ENCODE measurements at regions not wholly inside any gene's neighbourhood (a gene's known extent, or its start where the extent isn't known, plus 50 kb on each side); places are given as distances from the start of the nearest gene placed in this dataset.

DNA sequence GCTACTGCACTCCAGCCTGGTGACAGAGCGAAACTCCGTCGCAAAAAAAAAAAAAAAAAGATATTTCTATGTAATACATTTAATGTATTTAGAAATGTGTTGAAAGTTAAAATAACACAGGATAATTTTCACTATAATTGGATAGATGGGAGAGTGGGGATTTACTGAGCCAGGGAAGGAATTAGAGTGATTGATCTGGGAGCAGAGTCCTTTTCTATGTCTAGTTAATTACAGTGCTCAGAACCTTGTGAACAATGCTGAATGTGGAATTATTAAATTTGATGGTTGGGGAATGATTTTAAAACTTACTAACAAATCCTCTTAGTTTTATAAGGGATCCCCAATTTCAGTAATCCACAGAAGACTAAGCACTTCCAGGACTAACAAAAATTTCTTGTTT lies 239.7 kb downstream of the CSNK1G3 start:
- TF ChIP-seq, protein P1, sequence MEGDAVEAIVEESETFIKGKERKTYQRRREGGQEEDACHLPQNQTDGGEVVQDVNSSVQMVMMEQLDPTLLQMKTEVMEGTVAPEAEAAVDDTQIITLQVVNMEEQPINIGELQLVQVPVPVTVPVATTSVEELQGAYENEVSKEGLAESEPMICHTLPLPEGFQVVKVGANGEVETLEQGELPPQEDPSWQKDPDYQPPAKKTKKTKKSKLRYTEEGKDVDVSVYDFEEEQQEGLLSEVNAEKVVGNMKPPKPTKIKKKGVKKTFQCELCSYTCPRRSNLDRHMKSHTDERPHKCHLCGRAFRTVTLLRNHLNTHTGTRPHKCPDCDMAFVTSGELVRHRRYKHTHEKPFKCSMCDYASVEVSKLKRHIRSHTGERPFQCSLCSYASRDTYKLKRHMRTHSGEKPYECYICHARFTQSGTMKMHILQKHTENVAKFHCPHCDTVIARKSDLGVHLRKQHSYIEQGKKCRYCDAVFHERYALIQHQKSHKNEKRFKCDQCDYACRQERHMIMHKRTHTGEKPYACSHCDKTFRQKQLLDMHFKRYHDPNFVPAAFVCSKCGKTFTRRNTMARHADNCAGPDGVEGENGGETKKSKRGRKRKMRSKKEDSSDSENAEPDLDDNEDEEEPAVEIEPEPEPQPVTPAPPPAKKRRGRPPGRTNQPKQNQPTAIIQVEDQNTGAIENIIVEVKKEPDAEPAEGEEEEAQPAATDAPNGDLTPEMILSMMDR (conservative IDR thresholded peaks at IDR 0.05; ENCODE audit: low read depth, low read length): no peak
- DNase-seq (ENCODE audit: low read depth): no peak
- H3K4me3 ChIP-seq (ENCODE audit: low read depth, low read length): no peak overlapping the region

DNA sequence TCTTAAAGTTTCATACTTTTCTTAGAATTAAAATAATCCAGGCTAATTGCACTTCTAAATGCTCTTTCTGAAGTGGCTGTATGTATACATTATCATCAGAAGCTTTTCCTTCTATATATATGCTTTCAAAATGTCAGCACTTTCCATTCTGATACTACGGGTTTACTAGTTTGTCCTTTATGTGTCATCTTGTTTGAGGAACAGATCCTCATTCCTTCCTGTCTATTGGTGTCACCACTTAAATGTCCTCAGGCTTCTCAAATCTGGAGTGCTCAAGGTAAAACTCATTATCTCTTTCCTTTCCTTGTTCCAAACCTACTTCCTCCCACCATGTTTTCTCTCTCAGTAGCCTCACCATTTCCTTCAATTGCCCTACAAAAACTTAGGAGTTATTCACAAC lies 236.3 kb downstream of the CSNK1G3 start:
- no peak overlapping the region for H3K4me3 ChIP-seq (ENCODE audit: low read depth, low read length)
- TF ChIP-seq, protein P1 (conservative IDR thresholded peaks at IDR 0.05; ENCODE audit: low read depth, low read length): no peak
- no peak for DNase-seq (ENCODE audit: low read depth)

DNA sequence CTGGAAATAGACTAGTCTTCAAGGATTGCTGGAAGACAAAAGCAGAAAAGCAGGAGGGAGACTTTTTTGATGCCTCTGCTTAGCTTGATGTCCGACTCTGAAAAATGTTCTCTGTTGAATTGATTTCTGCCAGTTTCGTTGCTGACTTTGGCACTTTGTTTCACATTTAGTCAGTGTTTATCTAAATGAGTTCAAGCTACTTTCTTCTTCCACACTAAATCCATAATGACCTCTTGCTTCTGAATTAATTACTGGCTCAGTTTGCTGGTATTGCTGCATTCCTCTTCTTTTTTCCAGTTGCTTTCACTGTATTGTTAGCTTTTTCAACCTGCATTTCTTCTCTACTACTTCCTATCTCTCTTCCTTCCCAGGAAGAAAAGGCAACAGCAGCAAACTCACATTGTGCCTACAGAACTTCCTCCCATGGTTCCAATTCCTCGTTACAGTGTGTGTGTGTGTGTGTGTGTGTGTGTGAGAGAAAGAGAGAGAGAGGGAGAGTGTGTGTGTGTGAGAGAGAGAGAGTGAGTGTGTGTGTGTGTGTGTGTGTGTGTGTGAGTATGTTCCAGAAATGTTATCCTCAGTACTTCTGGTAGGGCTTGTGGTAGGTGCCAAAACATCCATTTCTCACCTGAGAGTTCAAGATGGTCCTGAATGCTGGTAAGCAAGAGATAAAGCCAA lies 234.8 kb downstream of the CSNK1G3 start:
- TF ChIP-seq, protein P1 (conservative IDR thresholded peaks at IDR 0.05; ENCODE audit: low read depth, low read length): no peak
- no peak overlapping the region for H3K4me3 ChIP-seq (ENCODE audit: low read depth, low read length)
- no peak for DNase-seq (ENCODE audit: low read depth)

DNA sequence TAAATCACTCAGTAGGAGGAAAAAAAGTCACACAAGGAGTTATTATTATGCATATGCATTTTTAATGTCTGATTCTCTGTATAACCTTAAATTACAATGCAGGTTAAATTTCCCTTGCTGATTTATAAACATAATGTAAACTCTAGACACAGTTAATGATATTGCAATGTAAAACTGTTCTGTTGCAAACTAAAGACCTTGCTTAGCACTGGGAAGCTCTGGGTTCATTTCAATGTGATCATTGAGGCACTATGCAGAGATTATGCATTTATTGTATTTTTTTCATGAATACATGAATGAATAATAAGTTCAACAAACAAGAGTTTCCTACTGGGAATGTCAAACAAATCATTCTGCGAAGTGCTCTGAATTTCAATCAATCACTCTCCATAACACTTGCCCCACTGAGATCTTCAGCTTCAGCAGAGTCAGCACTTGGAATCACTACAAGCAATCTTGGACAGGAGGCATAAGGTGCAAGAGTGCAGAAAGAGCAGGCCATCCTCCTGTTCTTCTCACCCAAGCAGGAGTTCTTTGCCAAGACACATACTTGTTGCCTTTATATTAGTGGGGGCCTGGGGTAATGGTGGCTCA lies 232.1 kb downstream of the CSNK1G3 start:
- DNase-seq (ENCODE audit: low read depth): no peak
- H3K4me3 ChIP-seq (ENCODE audit: low read depth, low read length): no peak overlapping the region
- TF ChIP-seq, protein P1 (conservative IDR thresholded peaks at IDR 0.05; ENCODE audit: low read depth, low read length): no peak

DNA sequence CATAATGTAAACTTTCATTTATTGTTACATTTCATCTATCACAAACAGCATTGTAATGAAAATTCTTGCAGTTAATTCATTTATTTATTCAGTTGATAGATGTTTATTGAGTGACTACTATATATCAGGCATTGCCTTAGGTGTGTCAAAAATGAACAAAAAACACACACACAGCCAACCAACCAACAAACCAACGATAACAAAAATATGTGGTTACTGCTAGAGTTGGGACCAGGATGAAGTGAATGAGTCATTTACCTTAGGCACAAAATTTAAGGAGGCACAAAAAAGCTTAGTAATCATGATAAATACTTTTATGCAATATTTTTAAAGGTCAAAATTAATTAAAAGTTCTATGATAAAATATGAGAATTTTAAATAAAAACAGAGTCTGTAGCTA lies 223.4 kb downstream of the CSNK1G3 start:
- TF ChIP-seq, protein P1 (conservative IDR thresholded peaks at IDR 0.05; ENCODE audit: low read depth, low read length): no peak
- no peak overlapping the region for H3K4me3 ChIP-seq (ENCODE audit: low read depth, low read length)
- DNase-seq (ENCODE audit: low read depth): no peak

DNA sequence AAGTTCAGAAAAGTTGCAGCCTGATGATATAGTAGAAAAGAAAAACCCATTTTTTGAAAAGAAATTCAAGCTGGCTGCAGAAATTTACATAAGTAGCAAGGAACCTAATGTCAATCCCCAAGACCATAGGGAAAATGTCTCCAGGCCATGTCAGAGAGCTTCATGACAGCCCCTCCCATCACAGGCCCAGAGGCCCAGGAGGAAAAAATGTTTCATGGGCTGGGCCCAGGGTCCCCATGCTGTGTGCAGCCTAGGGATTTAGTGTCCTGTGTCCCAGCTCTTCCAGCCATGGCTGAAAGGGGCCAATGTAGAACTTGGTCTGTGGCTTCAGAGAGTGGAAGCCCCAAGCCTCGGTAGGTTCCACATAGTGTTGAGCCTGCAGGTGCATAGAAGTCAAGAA lies 220.3 kb downstream of the CSNK1G3 start:
- TF ChIP-seq, protein P1 (conservative IDR thresholded peaks at IDR 0.05; ENCODE audit: low read depth, low read length): no peak
- DNase-seq (ENCODE audit: low read depth): no peak
- H3K4me3 ChIP-seq (ENCODE audit: low read depth, low read length): no peak overlapping the region

DNA sequence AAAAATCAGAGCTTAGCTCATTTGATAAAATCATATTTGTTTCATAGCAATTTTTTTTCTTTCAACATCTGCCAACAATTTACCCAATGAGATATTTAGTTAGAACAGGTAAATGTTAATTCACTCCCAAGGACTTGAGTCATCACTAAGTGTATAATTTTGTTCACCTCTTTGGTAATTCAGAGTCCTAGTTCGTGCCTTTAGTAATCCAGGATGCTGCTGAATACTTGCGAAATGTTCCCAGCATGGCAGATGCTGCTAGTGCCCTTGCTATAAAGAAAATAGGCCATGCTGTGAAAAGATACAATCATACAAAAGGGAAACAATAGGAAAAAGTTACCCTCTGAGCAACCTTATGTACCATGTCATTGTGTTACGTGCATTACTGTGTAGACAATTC lies 210.5 kb downstream of the CSNK1G3 start:
- H3K4me3 ChIP-seq (ENCODE audit: low read depth, low read length): no peak overlapping the region
- TF ChIP-seq, protein P1 (conservative IDR thresholded peaks at IDR 0.05; ENCODE audit: low read depth, low read length): no peak
- DNase-seq (ENCODE audit: low read depth): no peak

Measured in choroid plexus epithelial cell (primary cell).